H1 (cell line): ENCODE measurements at regions not wholly inside any gene's neighbourhood (a gene's known extent, or its start where the extent isn't known, plus 50 kb on each side); places are given as distances from the start of the nearest gene placed in this dataset.

ENCODE experiments used
- CTCF ChIA-PET: fragments of 300-600 bp; sonication (Branson Sonifier 250); formaldehyde crosslinking; loops from one replicate; lab custom pipeline; 2021; ENCODE audit not compliant: partially characterized antibody; lab: Charles Lee
- POLR2A ChIA-PET: fragments of 300-600 bp; sonication (Branson Sonifier 250); formaldehyde crosslinking; loops from one replicate; lab custom pipeline; 2021; ENCODE audit warnings: inconsistent platforms; ENCODE audit not compliant: partially characterized antibody; lab: Charles Lee
- DNase-seq, 2 experiments: peaks; one replicate each; pipeline versions ENCODE4 v3.0.0 to v3.0.0-alpha.2; 2010 to 2022; ENCODE audit warnings: low spot score in 2 of 2, low read depth in 1 of 2, mixed read lengths in 1 of 2
- FAIRE-seq: peaks from 2 replicates; lab custom pipeline; 2011; peaks lifted over from hg19 to GRCh38; lab: Jason Lieb, UNC
- H2AFZ ChIP-seq: 2 replicates; pipeline ENCODE4 v1.8.1; 2012; ENCODE audit warnings: low read length, inconsistent platforms
- H2AK5ac ChIP-seq: 2 replicates; pipeline ENCODE4 v1.6.1; 2013; ENCODE audit warnings: low read depth, low read length
- H2BK120ac ChIP-seq: replicated peaks from 2 replicates; pipeline ENCODE3; 2013; ENCODE audit warnings: low read depth, low read length, inconsistent platforms
- H2BK12ac ChIP-seq: 2 replicates; pipeline ENCODE4 v1.6.1; 2013; ENCODE audit warnings: low read depth, low read length
- H2BK15ac ChIP-seq: 2 replicates; pipeline ENCODE4 v1.6.1; 2013; ENCODE audit warnings: low read length
- H2BK20ac ChIP-seq: 2 replicates; pipeline ENCODE4 v1.6.1; 2013; ENCODE audit warnings: low read length
- H2BK5ac ChIP-seq: 2 replicates; pipeline ENCODE4 v1.6.1; 2013; ENCODE audit warnings: low read depth, low read length
- H3K14ac ChIP-seq: 2 replicates; pipeline ENCODE4 v1.6.1; 2013; ENCODE audit warnings: inconsistent platforms; ENCODE audit not compliant: insufficient read length
- H3K18ac ChIP-seq: 2 replicates; pipeline ENCODE4 v1.6.1; 2013; ENCODE audit warnings: low read length; ENCODE audit errors: extremely low read depth
- H3K23ac ChIP-seq: 2 replicates; pipeline ENCODE4 v1.6.1; 2013; ENCODE audit warnings: inconsistent platforms; ENCODE audit not compliant: insufficient read length
- H3K23me2 ChIP-seq: 2 replicates; pipeline ENCODE4 v1.6.1; 2013; ENCODE audit warnings: low read depth, low read length
- H3K27ac ChIP-seq: 2 replicates; pipeline ENCODE4 v1.6.1; 2011; ENCODE audit warnings: low read depth, low read length, inconsistent platforms
- H3K27me3 ChIP-seq, 4 experiments: replicated peaks in 1 of 4; 1 replicate in 1 of 4; 2 replicates in 3 of 4; pipeline versions ENCODE4 v1.6.1 to v1.8.1; 2011 to 2013; ENCODE audit warnings: low read length in 3 of 4, mild to moderate bottlenecking in 3 of 4, inconsistent platforms in 2 of 4, mixed read lengths in 2 of 4, moderate library complexity in 1 of 4; ENCODE audit not compliant: control insufficient read depth in 3 of 4, insufficient read depth in 3 of 4; ENCODE audit errors: extremely low read depth in 1 of 4
- H3K36me3 ChIP-seq, 4 experiments: 2 replicates each; pipeline versions ENCODE4 v1.6.1 to v1.8.1; 2011 to 2013; ENCODE audit warnings: mild to moderate bottlenecking in 4 of 4, low read length in 3 of 4, moderate library complexity in 2 of 4, control low read depth in 1 of 4, inconsistent platforms in 1 of 4; ENCODE audit not compliant: insufficient read depth in 4 of 4, control insufficient read depth in 2 of 4
- H3K4ac ChIP-seq: replicated peaks from 2 replicates; pipeline ENCODE3; 2013; ENCODE audit warnings: low read length, low read depth, mixed read lengths, inconsistent platforms; ENCODE audit not compliant: insufficient read length
- H3K4me1 ChIP-seq, 4 experiments: replicated peaks in 1 of 4; 1 replicate in 1 of 4; 2 replicates in 3 of 4; pipeline versions ENCODE4 v1.6.1 to v1.8.1; 2011 to 2013; ENCODE audit warnings: low read length in 3 of 4, inconsistent platforms in 2 of 4, mixed read lengths in 1 of 4; ENCODE audit not compliant: insufficient read depth in 4 of 4, control insufficient read depth in 3 of 4
- H3K4me2 ChIP-seq, 2 experiments: 2 replicates each; pipeline versions ENCODE4 v1.6.1 to v1.8.1; 2011 to 2013; ENCODE audit warnings: low read depth in 2 of 2, low read length in 2 of 2, control low read depth in 1 of 2, inconsistent platforms in 1 of 2, mild to moderate bottlenecking in 1 of 2; ENCODE audit not compliant: insufficient read depth in 1 of 2
- H3K4me3 ChIP-seq, 4 experiments: fragments of 200-600, 300-600 bp in 1 of 4; sonication (generic), shearing (Covaris generic), sonication (Bioruptor Twin) in 1 of 4; 2 replicates each; pipeline versions ENCODE4 v1.5.1 to v1.8.1; 2011 to 2016; ENCODE audit warnings: low read length in 4 of 4, low read depth in 3 of 4, control low read depth in 2 of 4, inconsistent platforms in 2 of 4, mild to moderate bottlenecking in 2 of 4, mixed read lengths in 1 of 4, moderate library complexity in 1 of 4; ENCODE audit not compliant: insufficient read depth in 2 of 4; ENCODE audit errors: extremely low read depth in 1 of 4
- H3K56ac ChIP-seq: replicated peaks from 2 replicates; pipeline ENCODE3; 2013; ENCODE audit warnings: low read depth, mild to moderate bottlenecking, mixed read lengths, low read length, inconsistent platforms; ENCODE audit not compliant: insufficient read length
- H3K79me1 ChIP-seq: 2 replicates; pipeline ENCODE4 v1.6.1; 2013; ENCODE audit warnings: low read depth, low read length, control low read depth
- H3K79me2 ChIP-seq, 2 experiments: 2 replicates each; pipeline versions ENCODE4 v1.6.1 to v1.8.1; 2012 to 2013; ENCODE audit warnings: low read length in 2 of 2, mild to moderate bottlenecking in 2 of 2, inconsistent platforms in 1 of 2; ENCODE audit not compliant: insufficient read depth in 2 of 2, control insufficient read depth in 1 of 2
- H3K9ac ChIP-seq, 4 experiments: replicated peaks in 1 of 4; 1 replicate in 1 of 4; 2 replicates in 3 of 4; pipeline versions ENCODE4 v1.6.1 to v1.8.1; 2011 to 2013; ENCODE audit warnings: low read depth in 3 of 4, low read length in 3 of 4, control low read depth in 2 of 4, mild to moderate bottlenecking in 2 of 4, moderate library complexity in 2 of 4, inconsistent platforms in 1 of 4; ENCODE audit errors: extremely low read depth in 1 of 4
- H3K9me3 ChIP-seq, 2 experiments: 2 replicates each; pipeline versions ENCODE4 v1.6.1 to v1.8.1; 2012 to 2013; ENCODE audit warnings: mild to moderate bottlenecking in 2 of 2, moderate library complexity in 2 of 2, control low read depth in 1 of 2, inconsistent platforms in 1 of 2, low read depth in 1 of 2, low read length in 1 of 2, mixed read lengths in 1 of 2; ENCODE audit not compliant: insufficient read depth in 2 of 2
- H4K20me1 ChIP-seq, 2 experiments: replicated peaks in 1 of 2; 2 replicates each; pipeline versions ENCODE3 to v1.8.1; 2011 to 2013; ENCODE audit warnings: inconsistent platforms in 2 of 2, low read length in 2 of 2, mild to moderate bottlenecking in 1 of 2; ENCODE audit not compliant: insufficient read depth in 2 of 2, control insufficient read depth in 1 of 2
- H4K5ac ChIP-seq: 2 replicates; pipeline ENCODE4 v1.6.1; 2013; ENCODE audit warnings: low read length, low read depth, mixed read lengths, inconsistent platforms; ENCODE audit not compliant: insufficient read length
- H4K8ac ChIP-seq: 2 replicates; pipeline ENCODE4 v1.8.0; 2013; ENCODE audit warnings: mild to moderate bottlenecking, moderate library complexity, low read length, inconsistent platforms; ENCODE audit not compliant: insufficient read depth; ENCODE audit errors: extremely low read depth
- H4K91ac ChIP-seq: replicated peaks from 2 replicates; pipeline ENCODE3; 2013; ENCODE audit warnings: low read length, mixed read lengths, inconsistent platforms; ENCODE audit not compliant: insufficient read length
- ASH2L ChIP-seq: fragments of 200-600, 300-600 bp; sonication (generic); IDR thresholded peaks from one replicate; pipeline ENCODE4 v1.7.1; 2017; ENCODE audit warnings: low read length
- HDAC6 ChIP-seq: IDR thresholded peaks from one replicate; pipeline ENCODE4 v1.7.1; 2012; ENCODE audit warnings: low read depth, mild to moderate bottlenecking, inconsistent platforms, low read length, moderate library complexity
- POLR2A ChIP-seq, 2 experiments: IDR thresholded peaks; 1 replicate in 1 of 2; 2 replicates in 1 of 2; pipeline ENCODE4 v1.6.1; 2011; ENCODE audit warnings: low read depth in 2 of 2, low read length in 2 of 2, mild to moderate bottlenecking in 2 of 2; ENCODE audit errors: control extremely low read depth in 1 of 2
- POLR2AphosphoS5 ChIP-seq: IDR thresholded peaks from 2 replicates; pipeline ENCODE4 v1.6.1; 2011; ENCODE audit warnings: low read depth, low read length
- USF2 ChIP-seq: IDR thresholded peaks from 2 replicates; pipeline ENCODE4 v1.6.1; 2011; ENCODE audit warnings: low read length, improper control_type of control experiment
- WGBS, 2 experiments: shearing (Covaris generic) in 1 of 2; methylation state at CpG; one replicate each; pipeline versions ENCODE4 v1.1.6 to v1.1.7; 2013 to 2015; ENCODE audit warnings: low lambda C conversion rate in 2 of 2, mixed read lengths in 2 of 2, inconsistent platforms in 1 of 2, low coverage in 1 of 2, missing lambda C conversion rate in 1 of 2; ENCODE audit not compliant: insufficient replicate concordance in 2 of 2, insufficient coverage in 1 of 2, insufficient read length in 1 of 2; ENCODE audit errors: extremely low coverage in 1 of 2, missing lambda C conversion rate in 1 of 2; 5-methylcytosine and 5-hydroxymethylcytosine counted together
- TF ChIP-seq, protein P1 (sequence below): IDR thresholded peaks from 2 replicates; pipeline ENCODE4 v1.6.1; 2012; ENCODE audit warnings: low read length, inconsistent platforms

DNA sequence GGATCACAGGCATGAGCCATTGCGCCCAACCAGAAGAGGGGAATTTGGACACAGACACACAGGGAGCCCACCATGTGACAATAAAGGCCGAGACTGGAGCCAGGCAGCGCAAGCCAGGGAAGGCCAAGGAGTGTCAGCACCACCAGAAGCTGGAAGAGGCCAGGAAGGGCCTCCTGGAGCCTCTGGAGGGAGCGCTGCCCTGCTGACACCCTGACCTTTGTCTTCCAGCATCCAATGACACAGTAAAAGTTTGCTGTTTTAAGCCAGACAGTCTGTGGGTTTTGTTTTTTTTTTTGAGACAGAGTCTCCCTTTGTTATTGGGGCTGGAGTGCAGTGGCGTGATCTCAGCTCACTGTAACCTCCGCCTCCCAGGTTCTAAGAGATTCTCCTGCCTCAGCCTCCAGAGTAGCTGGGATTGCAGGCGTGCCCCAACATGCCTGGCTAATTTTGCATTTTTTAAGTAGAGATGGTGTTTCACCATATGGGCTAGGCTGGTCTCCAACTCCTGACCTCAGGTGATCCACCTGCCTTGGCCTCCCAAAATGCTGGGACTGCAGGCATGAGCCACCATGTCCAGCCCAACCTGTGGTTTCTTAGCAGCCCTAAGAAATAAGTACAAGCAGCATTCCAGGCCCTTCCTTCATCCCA lies 215.8 kb downstream of the CTTN start:
- Histone ChIP-seq H3K4ac (no peak overlapping the region), H4K91ac (no peak overlapping the region), H2BK15ac (no peak overlapping the region), H2BK12ac (no peak overlapping the region), H2BK20ac (peak overlapping the region; percentile 72; the same call in 1 of the 2 replicates), H3K4me2 (no peak overlapping the region), H3K23ac (no peak overlapping the region), H2BK5ac (peak overlapping the region; percentile 63; the same call in 1 of the 2 replicates), H3K27ac (no peak overlapping the region), H3K18ac (no peak overlapping the region), H4K20me1 (peaks cover 0 to 12% of the 10 kb centered on the region in 2 experiments), H3K56ac (no peak overlapping the region), H2AFZ (no peak overlapping the region), H3K79me2 (peaks cover 2 to 3% of the 10 kb centered on the region in 2 experiments; a peak in 3 of 4 replicates), H3K4me3 (no peak overlapping the region), H2AK5ac (no peak overlapping the region), H3K27me3 (no peaks in the 10 kb centered on the region), H2BK120ac (no peak overlapping the region), H4K5ac (no peak overlapping the region), H3K9me3 (no peaks in the 10 kb centered on the region), H3K79me1 (peaks cover 3% of the 10 kb centered on the region; the same call in 1 of the 2 replicates), H3K14ac (no peak overlapping the region), H3K9ac (no peak overlapping the region), H3K36me3 (no peaks in the 10 kb centered on the region; a peak in 1 of 8 replicates), H3K23me2 (0 out of 2 replicates have a peak, but pooled peaks cover 5% of the 10 kb centered on the region), H3K4me1 (peaks cover 10 to 28% (median 12%) of the 10 kb centered on the region in 4 experiments), H4K8ac (no peak overlapping the region; the same call in 1 of the 2 replicates)
- no peak for TF ChIP-seq POLR2AphosphoS5
- TF ChIP-seq, protein P1, sequence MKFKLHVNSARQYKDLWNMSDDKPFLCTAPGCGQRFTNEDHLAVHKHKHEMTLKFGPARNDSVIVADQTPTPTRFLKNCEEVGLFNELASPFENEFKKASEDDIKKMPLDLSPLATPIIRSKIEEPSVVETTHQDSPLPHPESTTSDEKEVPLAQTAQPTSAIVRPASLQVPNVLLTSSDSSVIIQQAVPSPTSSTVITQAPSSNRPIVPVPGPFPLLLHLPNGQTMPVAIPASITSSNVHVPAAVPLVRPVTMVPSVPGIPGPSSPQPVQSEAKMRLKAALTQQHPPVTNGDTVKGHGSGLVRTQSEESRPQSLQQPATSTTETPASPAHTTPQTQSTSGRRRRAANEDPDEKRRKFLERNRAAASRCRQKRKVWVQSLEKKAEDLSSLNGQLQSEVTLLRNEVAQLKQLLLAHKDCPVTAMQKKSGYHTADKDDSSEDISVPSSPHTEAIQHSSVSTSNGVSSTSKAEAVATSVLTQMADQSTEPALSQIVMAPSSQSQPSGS = no peak
- no peak for TF ChIP-seq HDAC6
- TF ChIP-seq USF2 = no peak
- no peak for TF ChIP-seq POLR2A (IDR thresholded peaks at IDR 0.05; ENCODE audit: control extremely low read depth in 1 of 2, low read depth in 2 of 2, low read length in 2 of 2)
- no peak for TF ChIP-seq ASH2L
- DNase-seq (no peak), FAIRE-seq (no peak)
- CTCF ChIA-PET = interaction anchor here (1.9 kb wide), 1 partner anchor 104 kb away, joined by 5 read pairs; no protein-coding TSS in a partner anchor
- WGBS, 2 experiments = 86% methylated on average over 7 of the region's 7 CpGs; no CpG with 5 or more reads in 1 of the 2 experiments
- POLR2A ChIA-PET = interaction anchor here (0.6 kb wide), 1 partner anchor 758 kb away, joined by 3 read pairs; no protein-coding TSS in a partner anchor
